H1 (cell line): ENCODE measurements at regions not wholly inside any gene's neighbourhood (a gene's known extent, or its start where the extent isn't known, plus 50 kb on each side); places are given as distances from the start of the nearest gene placed in this dataset.

Experiments used
- CTCF ChIA-PET: fragments of 300-600 bp; sonication (Branson Sonifier 250); formaldehyde crosslinking; loops from one replicate; lab custom pipeline; 2021; ENCODE audit not compliant: partially characterized antibody; lab: Charles Lee
- POLR2A ChIA-PET: fragments of 300-600 bp; sonication (Branson Sonifier 250); formaldehyde crosslinking; loops from one replicate; lab custom pipeline; 2021; ENCODE audit warnings: inconsistent platforms; ENCODE audit not compliant: partially characterized antibody; lab: Charles Lee
- DNase-seq, 2 experiments: peaks; one replicate each; pipeline versions ENCODE4 v3.0.0 to v3.0.0-alpha.2; 2010 to 2022; ENCODE audit warnings: low spot score in 2 of 2, low read depth in 1 of 2, mixed read lengths in 1 of 2
- FAIRE-seq: peaks from 2 replicates; lab custom pipeline; 2011; peaks lifted over from hg19 to GRCh38; lab: Jason Lieb, UNC
- H2AFZ ChIP-seq: 2 replicates; pipeline ENCODE4 v1.8.1; 2012; ENCODE audit warnings: low read length, inconsistent platforms
- H2AK5ac ChIP-seq: 2 replicates; pipeline ENCODE4 v1.6.1; 2013; ENCODE audit warnings: low read depth, low read length
- H2BK120ac ChIP-seq: replicated peaks from 2 replicates; pipeline ENCODE3; 2013; ENCODE audit warnings: low read depth, low read length, inconsistent platforms
- H2BK12ac ChIP-seq: 2 replicates; pipeline ENCODE4 v1.6.1; 2013; ENCODE audit warnings: low read depth, low read length
- H2BK15ac ChIP-seq: 2 replicates; pipeline ENCODE4 v1.6.1; 2013; ENCODE audit warnings: low read length
- H2BK20ac ChIP-seq: 2 replicates; pipeline ENCODE4 v1.6.1; 2013; ENCODE audit warnings: low read length
- H2BK5ac ChIP-seq: 2 replicates; pipeline ENCODE4 v1.6.1; 2013; ENCODE audit warnings: low read depth, low read length
- H3K14ac ChIP-seq: 2 replicates; pipeline ENCODE4 v1.6.1; 2013; ENCODE audit warnings: inconsistent platforms; ENCODE audit not compliant: insufficient read length
- H3K18ac ChIP-seq: 2 replicates; pipeline ENCODE4 v1.6.1; 2013; ENCODE audit warnings: low read length; ENCODE audit errors: extremely low read depth
- H3K23ac ChIP-seq: 2 replicates; pipeline ENCODE4 v1.6.1; 2013; ENCODE audit warnings: inconsistent platforms; ENCODE audit not compliant: insufficient read length
- H3K23me2 ChIP-seq: 2 replicates; pipeline ENCODE4 v1.6.1; 2013; ENCODE audit warnings: low read depth, low read length
- H3K27ac ChIP-seq: 2 replicates; pipeline ENCODE4 v1.6.1; 2011; ENCODE audit warnings: low read depth, low read length, inconsistent platforms
- H3K27me3 ChIP-seq, 4 experiments: replicated peaks in 1 of 4; 1 replicate in 1 of 4; 2 replicates in 3 of 4; pipeline versions ENCODE4 v1.6.1 to v1.8.1; 2011 to 2013; ENCODE audit warnings: low read length in 3 of 4, mild to moderate bottlenecking in 3 of 4, inconsistent platforms in 2 of 4, mixed read lengths in 2 of 4, moderate library complexity in 1 of 4; ENCODE audit not compliant: control insufficient read depth in 3 of 4, insufficient read depth in 3 of 4; ENCODE audit errors: extremely low read depth in 1 of 4
- H3K36me3 ChIP-seq, 4 experiments: 2 replicates each; pipeline versions ENCODE4 v1.6.1 to v1.8.1; 2011 to 2013; ENCODE audit warnings: mild to moderate bottlenecking in 4 of 4, low read length in 3 of 4, moderate library complexity in 2 of 4, control low read depth in 1 of 4, inconsistent platforms in 1 of 4; ENCODE audit not compliant: insufficient read depth in 4 of 4, control insufficient read depth in 2 of 4
- H3K4ac ChIP-seq: replicated peaks from 2 replicates; pipeline ENCODE3; 2013; ENCODE audit warnings: low read length, low read depth, mixed read lengths, inconsistent platforms; ENCODE audit not compliant: insufficient read length
- H3K4me1 ChIP-seq, 4 experiments: replicated peaks in 1 of 4; 1 replicate in 1 of 4; 2 replicates in 3 of 4; pipeline versions ENCODE4 v1.6.1 to v1.8.1; 2011 to 2013; ENCODE audit warnings: low read length in 3 of 4, inconsistent platforms in 2 of 4, mixed read lengths in 1 of 4; ENCODE audit not compliant: insufficient read depth in 4 of 4, control insufficient read depth in 3 of 4
- H3K4me2 ChIP-seq, 2 experiments: 2 replicates each; pipeline versions ENCODE4 v1.6.1 to v1.8.1; 2011 to 2013; ENCODE audit warnings: low read depth in 2 of 2, low read length in 2 of 2, control low read depth in 1 of 2, inconsistent platforms in 1 of 2, mild to moderate bottlenecking in 1 of 2; ENCODE audit not compliant: insufficient read depth in 1 of 2
- H3K4me3 ChIP-seq, 4 experiments: fragments of 200-600, 300-600 bp in 1 of 4; sonication (generic), shearing (Covaris generic), sonication (Bioruptor Twin) in 1 of 4; 2 replicates each; pipeline versions ENCODE4 v1.5.1 to v1.8.1; 2011 to 2016; ENCODE audit warnings: low read length in 4 of 4, low read depth in 3 of 4, control low read depth in 2 of 4, inconsistent platforms in 2 of 4, mild to moderate bottlenecking in 2 of 4, mixed read lengths in 1 of 4, moderate library complexity in 1 of 4; ENCODE audit not compliant: insufficient read depth in 2 of 4; ENCODE audit errors: extremely low read depth in 1 of 4
- H3K56ac ChIP-seq: replicated peaks from 2 replicates; pipeline ENCODE3; 2013; ENCODE audit warnings: low read depth, mild to moderate bottlenecking, mixed read lengths, low read length, inconsistent platforms; ENCODE audit not compliant: insufficient read length
- H3K79me1 ChIP-seq: 2 replicates; pipeline ENCODE4 v1.6.1; 2013; ENCODE audit warnings: low read depth, low read length, control low read depth
- H3K79me2 ChIP-seq, 2 experiments: 2 replicates each; pipeline versions ENCODE4 v1.6.1 to v1.8.1; 2012 to 2013; ENCODE audit warnings: low read length in 2 of 2, mild to moderate bottlenecking in 2 of 2, inconsistent platforms in 1 of 2; ENCODE audit not compliant: insufficient read depth in 2 of 2, control insufficient read depth in 1 of 2
- H3K9ac ChIP-seq, 4 experiments: replicated peaks in 1 of 4; 1 replicate in 1 of 4; 2 replicates in 3 of 4; pipeline versions ENCODE4 v1.6.1 to v1.8.1; 2011 to 2013; ENCODE audit warnings: low read depth in 3 of 4, low read length in 3 of 4, control low read depth in 2 of 4, mild to moderate bottlenecking in 2 of 4, moderate library complexity in 2 of 4, inconsistent platforms in 1 of 4; ENCODE audit errors: extremely low read depth in 1 of 4
- H3K9me3 ChIP-seq, 2 experiments: 2 replicates each; pipeline versions ENCODE4 v1.6.1 to v1.8.1; 2012 to 2013; ENCODE audit warnings: mild to moderate bottlenecking in 2 of 2, moderate library complexity in 2 of 2, control low read depth in 1 of 2, inconsistent platforms in 1 of 2, low read depth in 1 of 2, low read length in 1 of 2, mixed read lengths in 1 of 2; ENCODE audit not compliant: insufficient read depth in 2 of 2
- H4K20me1 ChIP-seq, 2 experiments: replicated peaks in 1 of 2; 2 replicates each; pipeline versions ENCODE3 to v1.8.1; 2011 to 2013; ENCODE audit warnings: inconsistent platforms in 2 of 2, low read length in 2 of 2, mild to moderate bottlenecking in 1 of 2; ENCODE audit not compliant: insufficient read depth in 2 of 2, control insufficient read depth in 1 of 2
- H4K5ac ChIP-seq: 2 replicates; pipeline ENCODE4 v1.6.1; 2013; ENCODE audit warnings: low read length, low read depth, mixed read lengths, inconsistent platforms; ENCODE audit not compliant: insufficient read length
- H4K8ac ChIP-seq: 2 replicates; pipeline ENCODE4 v1.8.0; 2013; ENCODE audit warnings: mild to moderate bottlenecking, moderate library complexity, low read length, inconsistent platforms; ENCODE audit not compliant: insufficient read depth; ENCODE audit errors: extremely low read depth
- H4K91ac ChIP-seq: replicated peaks from 2 replicates; pipeline ENCODE3; 2013; ENCODE audit warnings: low read length, mixed read lengths, inconsistent platforms; ENCODE audit not compliant: insufficient read length
- CTBP2 ChIP-seq: IDR thresholded peaks from 2 replicates; pipeline ENCODE4 v1.7.0; 2011; ENCODE audit warnings: borderline replicate concordance, mild to moderate bottlenecking, moderate library complexity, mixed read lengths, low read length; ENCODE audit not compliant: insufficient read depth, insufficient read length
- RXRA ChIP-seq: IDR thresholded peaks from 2 replicates; pipeline ENCODE4 v1.6.1; 2011; ENCODE audit warnings: low read depth, mild to moderate bottlenecking, low read length, moderate library complexity; ENCODE audit not compliant: insufficient read depth
- WGBS, 2 experiments: shearing (Covaris generic) in 1 of 2; methylation state at CpG; one replicate each; pipeline versions ENCODE4 v1.1.6 to v1.1.7; 2013 to 2015; ENCODE audit warnings: low lambda C conversion rate in 2 of 2, mixed read lengths in 2 of 2, inconsistent platforms in 1 of 2, low coverage in 1 of 2, missing lambda C conversion rate in 1 of 2; ENCODE audit not compliant: insufficient replicate concordance in 2 of 2, insufficient coverage in 1 of 2, insufficient read length in 1 of 2; ENCODE audit errors: extremely low coverage in 1 of 2, missing lambda C conversion rate in 1 of 2; 5-methylcytosine and 5-hydroxymethylcytosine counted together

DNA sequence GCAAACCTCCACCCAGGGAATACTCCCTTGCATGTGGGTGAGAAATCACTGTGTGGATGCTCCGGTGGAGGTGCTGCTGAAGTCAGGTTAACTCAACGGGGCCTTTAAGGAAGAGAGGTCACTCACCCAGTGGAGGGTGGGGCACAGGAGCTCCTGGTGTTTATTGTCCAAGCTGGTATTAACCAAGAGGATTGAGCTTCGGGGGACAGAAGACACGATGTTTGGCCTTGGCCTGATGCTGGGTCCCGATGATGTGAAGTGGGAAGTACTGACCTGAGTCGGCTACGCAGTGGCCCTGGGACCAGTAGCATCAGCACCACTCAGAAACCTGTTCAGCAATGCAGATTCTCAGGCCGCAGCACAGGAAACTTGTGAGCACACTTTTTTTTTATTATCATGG is 85.7 kb upstream of the WASF3 start:
- DNase-seq = peak in 1 of 2 experiments; percentile 47
- TF ChIP-seq CTBP2 (no peak), RXRA (no peak)

More for the DNA sequence above, 85.7 kb upstream of the WASF3 start:
- Histone ChIP-seq H2BK12ac (no peak overlapping the region), H4K91ac (no peak overlapping the region), H2BK15ac (no peak overlapping the region), H3K4me2 (no peak overlapping the region), H3K23me2 (peaks cover 6% of the 10 kb centered on the region; the same call in 1 of the 2 replicates), H4K5ac (no peak overlapping the region), H3K9ac (no peak overlapping the region), H2AFZ (no peak overlapping the region), H3K27ac (no peak overlapping the region), H3K27me3 (no peaks in the 10 kb centered on the region), H2BK5ac (no peak overlapping the region), H3K4me1 (peaks cover 5 to 15% (median 8%) of the 10 kb centered on the region in 4 experiments), H2AK5ac (no peak overlapping the region), H2BK20ac (no peak overlapping the region), H3K4me3 (no peak overlapping the region), H4K20me1 (no peaks in the 10 kb centered on the region), H3K56ac (no peak overlapping the region), H3K79me1 (no peaks in the 10 kb centered on the region), H3K36me3 (no peaks in the 10 kb centered on the region), H4K8ac (no peak overlapping the region), H3K14ac (no peak overlapping the region), H3K9me3 (no peaks in the 10 kb centered on the region), H3K4ac (no peak overlapping the region), H2BK120ac (no peak overlapping the region), H3K18ac (no peak overlapping the region), H3K79me2 (no peaks in the 10 kb centered on the region), H3K23ac (no peak overlapping the region)
- CTCF ChIA-PET = interaction anchor here (0.6 to 1.4 kb wide), 2 partner anchors 10 to 11 kb away, joined by 3 to 4 read pairs; no protein-coding TSS in a partner anchor
- POLR2A ChIA-PET = no interaction called here
- FAIRE-seq = no peak
- 93% methylated on average over 8 of the region's 8 CpGs; no CpG with 5 or more reads in 1 of the 2 experiments for WGBS, 2 experiments
